ENCODE measurements at regions not wholly inside any gene's neighbourhood (a gene's known extent, or its start where the extent isn't known, plus 50 kb on each side); places are given as distances from the start of the nearest gene placed in this dataset.
"Not testable (repeated sequence)": the region's sequence is repeated elsewhere in the genome, so short reads cannot be mapped to it uniquely, and the experiment has no call there.

DNA sequence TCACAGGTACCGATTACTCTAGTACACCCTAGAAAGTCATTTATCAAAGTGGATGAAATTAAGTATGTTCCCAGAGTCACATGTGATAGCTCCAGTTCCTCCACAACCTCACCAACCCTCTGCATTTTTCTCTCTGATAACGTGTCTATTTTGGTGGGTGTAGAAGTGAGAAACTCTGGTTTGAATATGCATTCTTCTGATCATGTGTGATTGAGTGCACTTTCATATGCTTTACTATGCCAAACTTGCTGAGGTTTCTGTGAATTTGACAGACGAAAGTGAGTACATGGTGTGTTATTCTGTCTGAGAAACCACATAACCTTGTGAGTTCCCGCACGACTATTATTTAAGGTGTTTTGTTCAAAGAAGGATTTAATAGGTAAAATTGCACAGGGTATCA, 81.1 kb downstream of the NAPG start:
- TF ChIP-seq CTCF, POLR2A (IDR thresholded peaks at IDR 0.05): not testable (repeated sequence)
